ENCODE measurements at regions not wholly inside any gene's neighbourhood (a gene's known extent, or its start where the extent isn't known, plus 50 kb on each side); places are given as distances from the start of the nearest gene placed in this dataset.

GRCh38 chr1:30533796-30534550 is 189.4 kb downstream of the MATN1 start:
- TF ChIP-seq RAD21 (IDR thresholded peaks at IDR 0.05) (no peak), GABPA (IDR thresholded peaks at IDR 0.05 in 1 of 2, conservative IDR thresholded peaks at IDR 0.05 in 1 of 2) (no peak), SP1 (IDR thresholded peaks at IDR 0.05) (no peak)
